HepG2 (cell line): ENCODE measurements at regions not wholly inside any gene's neighbourhood (a gene's known extent, or its start where the extent isn't known, plus 50 kb on each side); places are given as distances from the start of the nearest gene placed in this dataset.

Experiments used
- ATAC-seq: fragments of 200-7000 bp; cut with Tn5 transposase; 3 replicates; pipeline ENCODE4 v1.9.1; 2020; ENCODE audit warnings: mild to moderate bottlenecking, moderate library complexity
- BruUV-seq: library from RNA; stranded (reverse); fragments of 400-500 nt; replicated peaks from 2 replicates; lab custom pipeline; 2021; lab: Mats Ljungman, UMichigan
- CTCF ChIA-PET: fragments of 300-600 bp; formaldehyde crosslinking; extraction: SDS; loops from one replicate; lab custom pipeline; 2021; ENCODE audit warnings: low total read pairs, inconsistent platforms, low intra/inter-chr PET ratio; lab: Yijun Ruan, JAX
- POLR2A ChIA-PET: fragments of 350-600 bp; sonication (Branson Sonifier 250); formaldehyde crosslinking; loops from one replicate; lab custom pipeline; 2020; ENCODE audit warnings: antibody characterized with exemption, inconsistent platforms; lab: Yijun Ruan, JAX
- DNase-seq: peaks from one replicate; pipeline ENCODE4 v3.0.0-alpha.2; 2015; ENCODE audit warnings: low spot score
- FAIRE-seq: peaks from 3 replicates; lab custom pipeline; 2011; peaks lifted over from hg19 to GRCh38; lab: Jason Lieb, UNC
- H2AFZ ChIP-seq: one replicate; pipeline ENCODE4 v1.6.1; 2011; ENCODE audit warnings: low read length, inconsistent platforms
- H3K27ac ChIP-seq: fragments of 300-600 bp; 3 replicates; pipeline ENCODE4 v1.8.0; 2011; ENCODE audit warnings: mixed run types, mild to moderate bottlenecking, mixed read lengths, low read length, inconsistent platforms; ENCODE audit not compliant: insufficient read depth; ENCODE audit errors: extremely low read length
- H3K27me3 ChIP-seq, 2 experiments: fragments of 200-600 bp in 1 of 2; 2 replicates in 1 of 2; 3 replicates in 1 of 2; pipeline versions ENCODE4 v1.6.0 to v1.8.0; 2011; ENCODE audit warnings: low read length in 2 of 2, mild to moderate bottlenecking in 2 of 2, moderate library complexity in 2 of 2, inconsistent platforms in 1 of 2; ENCODE audit not compliant: insufficient read depth in 2 of 2, control insufficient read depth in 1 of 2
- H3K36me3 ChIP-seq, 2 experiments: fragments of 200-600 bp in 1 of 2; replicated peaks in 1 of 2; 2 replicates in 1 of 2; 3 replicates in 1 of 2; pipeline versions ENCODE4 v1.5.1 to v1.8.0; 2011; ENCODE audit warnings: low read length in 2 of 2, inconsistent platforms in 1 of 2; ENCODE audit not compliant: insufficient read depth in 2 of 2, control insufficient read depth in 1 of 2
- H3K4me1 ChIP-seq: 2 replicates; pipeline ENCODE4 v1.5.1; 2012; ENCODE audit warnings: low read length, inconsistent platforms; ENCODE audit not compliant: insufficient read depth
- H3K4me2 ChIP-seq: 2 replicates; pipeline ENCODE4 v1.6.0; 2011; ENCODE audit warnings: low read depth, low read length, inconsistent platforms
- H3K4me3 ChIP-seq, 3 experiments: fragments of 200-600 bp in 1 of 3; sonication (generic), shearing (Covaris generic) in 1 of 3; replicated peaks in 1 of 3; 2 replicates each; pipeline ENCODE4 v1.5.1; 2011 to 2016; ENCODE audit warnings: low read length in 3 of 3, inconsistent platforms in 2 of 3, low read depth in 2 of 3, mild to moderate bottlenecking in 2 of 3, control low read depth in 1 of 3, mixed read lengths in 1 of 3; ENCODE audit not compliant: insufficient read depth in 1 of 3
- H3K79me2 ChIP-seq: one replicate; pipeline ENCODE4 v1.6.1; 2011; ENCODE audit warnings: low read length, inconsistent platforms; ENCODE audit not compliant: insufficient read depth
- H3K9ac ChIP-seq: 2 replicates; pipeline ENCODE4 v1.6.0; 2011; ENCODE audit warnings: mild to moderate bottlenecking, low read depth, low read length, inconsistent platforms; ENCODE audit not compliant: insufficient read depth
- H3K9me3 ChIP-seq: 2 replicates; pipeline ENCODE4 v1.5.1; 2012; ENCODE audit warnings: mild to moderate bottlenecking, low read length
- H4K20me1 ChIP-seq: 2 replicates; pipeline ENCODE4 v1.6.0; 2011; ENCODE audit warnings: inconsistent platforms, mild to moderate bottlenecking, low read length, moderate library complexity; ENCODE audit not compliant: insufficient read depth
- HDAC6 ChIP-seq: fragments of 200-600 bp; sonication (generic); IDR thresholded peaks from 2 replicates; pipeline ENCODE4 v1.7.0; 2017; ENCODE audit warnings: mild to moderate bottlenecking, antibody characterized with exemption, low read length, low read depth
- HOXA7 ChIP-seq: sonication (generic); formaldehyde crosslinking; IDR thresholded peaks from 2 replicates; pipeline ENCODE4 v1.8.1; 2022; ENCODE audit warnings: mild to moderate bottlenecking, missing genetic modification reagents, moderate library complexity
- KDM3A ChIP-seq: IDR thresholded peaks from 2 replicates; pipeline ENCODE4 v1.6.1; 2018; ENCODE audit warnings: low read depth, missing compliant biosample characterization
- MTF2 ChIP-seq: sonication (generic); formaldehyde crosslinking; IDR thresholded peaks from 2 replicates; pipeline ENCODE4 v1.5.0; 2020; ENCODE audit warnings: missing genetic modification reagents, borderline replicate concordance
- SKIL ChIP-seq: sonication (generic); formaldehyde crosslinking; IDR thresholded peaks from 2 replicates; pipeline ENCODE4 v1.8.0; 2022; ENCODE audit warnings: missing genetic modification reagents, mild to moderate bottlenecking, moderate library complexity, borderline replicate concordance
- SP1 ChIP-seq, 2 experiments: fragments of 450-650 bp in 1 of 2; sonication (generic) in 1 of 2; formaldehyde crosslinking in 1 of 2; IDR thresholded peaks; 2 replicates each; pipeline versions ENCODE4 v1.4.0 to v1.6.1; 2016 to 2020; ENCODE audit warnings: missing genetic modification reagents in 1 of 2
- TERF1 ChIP-seq: sonication (generic); formaldehyde crosslinking; IDR thresholded peaks from 2 replicates; pipeline ENCODE4 v1.8.0; 2022; ENCODE audit warnings: mild to moderate bottlenecking, missing genetic modification reagents, moderate library complexity
- ZBTB2 ChIP-seq: sonication (generic); formaldehyde crosslinking; IDR thresholded peaks from 2 replicates; pipeline ENCODE4 v1.8.0; 2022; ENCODE audit warnings: low read depth, missing genetic modification reagents
- ZMYM4 ChIP-seq: sonication (generic); formaldehyde crosslinking; IDR thresholded peaks from 2 replicates; pipeline ENCODE4 v1.8.1; 2023; ENCODE audit warnings: mild to moderate bottlenecking, missing genetic modification reagents
- ZNF138 ChIP-seq: sonication (generic); formaldehyde crosslinking; IDR thresholded peaks from 2 replicates; pipeline ENCODE4 v1.5.0; 2020; ENCODE audit warnings: mild to moderate bottlenecking, low read depth, missing genetic modification reagents
- ZNF562 ChIP-seq: sonication (generic); formaldehyde crosslinking; IDR thresholded peaks from 2 replicates; pipeline ENCODE4 v1.8.0; 2022; ENCODE audit warnings: missing genetic modification reagents, borderline replicate concordance
- WGBS: methylation state at CpG from one replicate; pipeline ENCODE4 v1.1.6; 2017; ENCODE audit warnings: low lambda C conversion rate; 5-methylcytosine and 5-hydroxymethylcytosine counted together
- in situ Hi-C: cut with HindIII; loops from 2 replicates; pipeline ENCODE4 v1.10.0; 2017; ENCODE audit warnings: low pct_unique_long_range_greater_than_20kb; ENCODE audit not compliant: extremely low pct_ligation_motif_present
- intact Hi-C: fragments of 100-400 bp; cut with micrococcal nuclease; formaldehyde crosslinking; loops from one replicate; pipeline ENCODE4 v1.10.0; 2022; ENCODE audit not compliant: unreplicated experiment

GRCh38 chr18:22585821-22586220 is 168.1 kb upstream of the CTAGE1 start:
- no peak for ATAC-seq
- no peak for FAIRE-seq
- Histone ChIP-seq H3K4me2 (no peak overlapping the region), H3K36me3 (no peaks in the 10 kb centered on the region), H2AFZ (no peak overlapping the region), H4K20me1 (no peaks in the 10 kb centered on the region), H3K27me3 (no peaks in the 10 kb centered on the region), H3K4me3 (no peak overlapping the region), H3K4me1 (no peaks in the 10 kb centered on the region), H3K79me2 (no peaks in the 10 kb centered on the region), H3K9ac (no peak overlapping the region)
- POLR2A ChIA-PET = no interaction called here
- 3% methylated on average over 2 of the region's 2 CpGs for WGBS
- no peak for DNase-seq
- intact Hi-C loops = no loop called here
- BruUV-seq = no TSS peak
- CTCF ChIA-PET = no interaction called here
- in situ Hi-C loops = no loop called here
- TF ChIP-seq SKIL (CRISPR knock-in tag) (no peak), ZBTB2 (CRISPR knock-in tag) (no peak), SP1 (IDR thresholded peaks at IDR 0.05) (no peak), SP1 (CRISPR knock-in tag; IDR thresholded peaks at IDR 0.05) (no peak)
- TF ChIP-seq, all 625 proteins: peak for 0
- Histone ChIP-seq H3K9me3 (no peaks in the 10 kb centered on the region), H3K27ac (no peak overlapping the region)

GRCh38 chr18:22591222-22591621 is 173.5 kb upstream of the CTAGE1 start:
- H3K4me2 ChIP-seq = no peak overlapping the region
- no peaks in the 10 kb centered on the region for H3K36me3 ChIP-seq
- no peak overlapping the region for H2AFZ ChIP-seq
- ChIA-PET POLR2A (no interaction called here), CTCF (no interaction called here)
- no peak overlapping the region for H3K9ac ChIP-seq
- intact Hi-C loops = no loop called here
- ATAC-seq (no peak), DNase-seq (no peak), FAIRE-seq (no peak)
- H3K4me3 ChIP-seq = no peak overlapping the region
- in situ Hi-C loops = no loop called here
- no peaks in the 10 kb centered on the region for H3K27me3 ChIP-seq
- TF ChIP-seq KDM3A (CRISPR knock-in tag) (no peak), HOXA7 (CRISPR knock-in tag) (no peak), ZNF138 (CRISPR knock-in tag) (no peak), TERF1 (CRISPR knock-in tag) (no peak), MTF2 (CRISPR knock-in tag) (no peak), ZNF562 (CRISPR knock-in tag) (no peak), ZMYM4 (CRISPR knock-in tag) (no peak), HDAC6 (no peak)
- WGBS = 27% methylated on average over 1 of the region's 1 CpG
- no peaks in the 10 kb centered on the region for H3K4me1 ChIP-seq
- no peaks in the 10 kb centered on the region for H3K79me2 ChIP-seq
- no TSS peak for BruUV-seq
- no peak overlapping the region for H3K27ac ChIP-seq
- no peaks in the 10 kb centered on the region for H4K20me1 ChIP-seq
- H3K9me3 ChIP-seq = no peaks in the 10 kb centered on the region
